ENCODE measurements at regions not wholly inside any gene's neighbourhood (a gene's known extent, or its start where the extent isn't known, plus 50 kb on each side); places are given as distances from the start of the nearest gene placed in this dataset.
"Not testable (repeated sequence)": the region's sequence is repeated elsewhere in the genome, so short reads cannot be mapped to it uniquely, and the experiment has no call there.

- H3K27me3 ChIP-seq, result no peaks in the 10 kb centered on the region
- DNase-seq, result no peak
- no peaks in the 10 kb centered on the region for H3K9me3 ChIP-seq
- H3K36me3 ChIP-seq, result no peaks in the 10 kb centered on the region
- no peak overlapping the region for H3K4me3 ChIP-seq
- in situ Hi-C loops (cut with MboI; ENCODE audit: low sequenced_read_pairs in 4 of 4), result no loop called here
- H3K4me1 ChIP-seq, result no peaks in the 10 kb centered on the region
- no peak overlapping the region for H3K27ac ChIP-seq
- TF ChIP-seq CTCF (IDR thresholded peaks at IDR 0.05 in 4 of 5, conservative IDR thresholded peaks at IDR 0.05 in 1 of 5) (no peak), POLR2A (IDR thresholded peaks at IDR 0.05) (no peak)
- no peak for ATAC-seq
- intact Hi-C loops (cut with DNase I; ENCODE audit: low total_unique reads), result no loop called here
Observed at GRCh38 chr5:174642816-174643405, 81.5 kb upstream of the MSX2 start.

GRCh38 chr5:174644436-174644835, 79.9 kb upstream of the MSX2 start:
- Histone ChIP-seq H3K4me1 (no peaks in the 10 kb centered on the region), H3K27ac (no peak overlapping the region), H3K27me3 (no peaks in the 10 kb centered on the region), H3K36me3 (no peaks in the 10 kb centered on the region), H3K4me3 (no peak overlapping the region), H3K9me3 (no peaks in the 10 kb centered on the region)
- in situ Hi-C loops (cut with MboI; ENCODE audit: low sequenced_read_pairs in 4 of 4), result no loop called here
- ATAC-seq (no peak), DNase-seq (no peak)
- intact Hi-C loops (cut with DNase I; ENCODE audit: low total_unique reads), result no loop called here
- no peak for TF ChIP-seq CTCF (IDR thresholded peaks at IDR 0.05 in 4 of 5, conservative IDR thresholded peaks at IDR 0.05 in 1 of 5)
- TF ChIP-seq POLR2A (IDR thresholded peaks at IDR 0.05), result no peak

- no peak for DNase-seq
- no peak overlapping the region for H3K4me3 ChIP-seq
- H3K4me1 ChIP-seq, result no peaks in the 10 kb centered on the region
- TF ChIP-seq POLR2A (IDR thresholded peaks at IDR 0.05), result no peak
- no peak for TF ChIP-seq CTCF (IDR thresholded peaks at IDR 0.05 in 4 of 5, conservative IDR thresholded peaks at IDR 0.05 in 1 of 5)
- in situ Hi-C loops (cut with MboI; ENCODE audit: low sequenced_read_pairs in 4 of 4), result no loop called here
- no peak overlapping the region for H3K27ac ChIP-seq
- no peaks in the 10 kb centered on the region for H3K9me3 ChIP-seq
- no peak for ATAC-seq
- intact Hi-C loops (cut with DNase I; ENCODE audit: low total_unique reads), result no loop called here
- H3K36me3 ChIP-seq, result no peaks in the 10 kb centered on the region
- no peaks in the 10 kb centered on the region for H3K27me3 ChIP-seq
Observed at GRCh38 chr5:174644923-174645322, 79.5 kb upstream of the MSX2 start.

- Histone ChIP-seq H3K36me3 (no peaks in the 10 kb centered on the region), H3K27ac (no peak overlapping the region), H3K27me3 (no peaks in the 10 kb centered on the region), H3K9me3 (no peaks in the 10 kb centered on the region), H3K4me1 (no peaks in the 10 kb centered on the region), H3K4me3 (no peak overlapping the region)
- DNase-seq (no peak), ATAC-seq (no peak)
- in situ Hi-C loops (cut with MboI; ENCODE audit: low sequenced_read_pairs in 4 of 4), result no loop called here
- TF ChIP-seq POLR2A (IDR thresholded peaks at IDR 0.05), result no peak
- no peak for TF ChIP-seq CTCF (IDR thresholded peaks at IDR 0.05 in 4 of 5, conservative IDR thresholded peaks at IDR 0.05 in 1 of 5)
- intact Hi-C loops (cut with DNase I; ENCODE audit: low total_unique reads), result no loop called here
Observed at GRCh38 chr5:174645677-174646076, 78.7 kb upstream of the MSX2 start.

GRCh38 chr5:174648618-174649017, 75.8 kb upstream of the MSX2 start:
- intact Hi-C loops (cut with DNase I; ENCODE audit: low total_unique reads); in situ Hi-C loops (cut with MboI; ENCODE audit: low sequenced_read_pairs in 4 of 4); H3K27me3 ChIP-seq; H3K36me3 ChIP-seq; H3K4me3 ChIP-seq; ATAC-seq; H3K9me3 ChIP-seq; H3K4me1 ChIP-seq; DNase-seq; H3K27ac ChIP-seq: not testable (repeated sequence)

Data from gastrocnemius medialis (tissue), 4 donors.